Erythroblast (primary cell): ENCODE measurements at regions not wholly inside any gene's neighbourhood (a gene's known extent, or its start where the extent isn't known, plus 50 kb on each side); places are given as distances from the start of the nearest gene placed in this dataset.

Source experiments
- GATA1 ChIP-seq: IDR thresholded peaks from 2 replicates; pipeline ENCODE4 v1.6.1; 2011; ENCODE audit warnings: low read depth, mild to moderate bottlenecking, control low read depth, low read length, moderate library complexity
- POLR2A ChIP-seq: IDR thresholded peaks from 2 replicates; pipeline ENCODE4 v1.6.1; 2011; ENCODE audit warnings: mild to moderate bottlenecking, low read length

DNA sequence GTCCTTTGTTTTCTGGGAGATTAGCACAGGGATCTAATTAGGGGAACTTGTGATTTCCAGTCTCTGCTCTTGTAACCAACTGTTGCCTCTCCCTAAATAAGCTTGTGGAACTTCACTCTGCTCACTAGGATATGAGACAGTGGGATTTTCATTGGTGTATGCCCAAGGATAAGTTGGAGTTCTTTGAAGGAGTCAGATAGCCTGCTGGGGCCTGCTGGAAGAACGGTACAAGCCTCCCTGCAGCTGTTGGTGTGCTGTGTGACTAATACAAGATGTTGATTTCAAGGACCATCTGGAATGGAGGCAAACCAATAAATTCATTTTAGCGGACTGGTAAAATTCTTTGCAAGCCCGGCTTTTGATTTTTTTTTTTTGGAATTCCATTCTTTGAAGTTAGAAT, 167.0 kb downstream of the AASDH start:
- TF ChIP-seq POLR2A (no peak), GATA1 (no peak)
